ENCODE measurements at regions not wholly inside any gene's neighbourhood (a gene's known extent, or its start where the extent isn't known, plus 50 kb on each side); places are given as distances from the start of the nearest gene placed in this dataset.
A peak's percentile ranks its signal among the peaks of the same experiment; 100 is the strongest.

DNA sequence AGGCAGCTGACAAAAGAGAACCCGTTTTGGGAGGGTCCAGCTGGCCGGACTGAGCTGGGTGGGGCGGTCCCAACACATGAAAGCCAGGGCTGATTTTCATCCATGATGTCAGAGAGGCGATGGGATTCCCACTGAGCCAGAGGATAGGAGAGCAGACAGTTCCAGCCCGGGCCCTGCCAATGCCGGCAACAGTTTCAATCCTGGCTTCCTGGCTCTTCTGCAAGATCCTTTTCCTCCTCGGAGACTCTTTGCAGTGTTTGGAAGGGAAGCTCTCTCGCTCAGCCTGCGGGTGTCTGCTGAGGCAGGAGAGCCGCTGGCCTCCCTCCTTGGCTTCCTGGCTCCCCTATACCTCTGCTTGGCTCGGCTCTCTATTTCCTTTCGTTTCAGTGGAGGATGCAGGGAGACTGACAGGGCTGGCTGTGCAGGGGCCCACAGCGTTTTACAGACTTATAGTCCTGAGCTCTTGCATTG lies 145.5 kb upstream of the SOX9 start:
- H3K36me3 Mint-ChIP-seq (ENCODE audit: low read depth) = no peaks in the 10 kb centered on the region
- no peak overlapping the region for H3K4me3 Mint-ChIP-seq
- TF ChIP-seq, protein P1, sequence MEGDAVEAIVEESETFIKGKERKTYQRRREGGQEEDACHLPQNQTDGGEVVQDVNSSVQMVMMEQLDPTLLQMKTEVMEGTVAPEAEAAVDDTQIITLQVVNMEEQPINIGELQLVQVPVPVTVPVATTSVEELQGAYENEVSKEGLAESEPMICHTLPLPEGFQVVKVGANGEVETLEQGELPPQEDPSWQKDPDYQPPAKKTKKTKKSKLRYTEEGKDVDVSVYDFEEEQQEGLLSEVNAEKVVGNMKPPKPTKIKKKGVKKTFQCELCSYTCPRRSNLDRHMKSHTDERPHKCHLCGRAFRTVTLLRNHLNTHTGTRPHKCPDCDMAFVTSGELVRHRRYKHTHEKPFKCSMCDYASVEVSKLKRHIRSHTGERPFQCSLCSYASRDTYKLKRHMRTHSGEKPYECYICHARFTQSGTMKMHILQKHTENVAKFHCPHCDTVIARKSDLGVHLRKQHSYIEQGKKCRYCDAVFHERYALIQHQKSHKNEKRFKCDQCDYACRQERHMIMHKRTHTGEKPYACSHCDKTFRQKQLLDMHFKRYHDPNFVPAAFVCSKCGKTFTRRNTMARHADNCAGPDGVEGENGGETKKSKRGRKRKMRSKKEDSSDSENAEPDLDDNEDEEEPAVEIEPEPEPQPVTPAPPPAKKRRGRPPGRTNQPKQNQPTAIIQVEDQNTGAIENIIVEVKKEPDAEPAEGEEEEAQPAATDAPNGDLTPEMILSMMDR (IDR thresholded peaks at IDR 0.05) = no peak
- peaks cover 1% of the 10 kb centered on the region for H3K9me3 Mint-ChIP-seq
- ATAC-seq (no peak), DNase-seq (no peak)
- no peaks in the 10 kb centered on the region for H3K4me1 Mint-ChIP-seq (ENCODE audit: low read depth)
- no peak overlapping the region for H3K27ac Mint-ChIP-seq
- POLR2A ChIA-PET = no interaction called here
- CTCF ChIA-PET = no interaction called here
- intact Hi-C loops (cut with micrococcal nuclease) = no loop called here
- H3K27me3 Mint-ChIP-seq = peaks cover 3% of the 10 kb centered on the region

DNA sequence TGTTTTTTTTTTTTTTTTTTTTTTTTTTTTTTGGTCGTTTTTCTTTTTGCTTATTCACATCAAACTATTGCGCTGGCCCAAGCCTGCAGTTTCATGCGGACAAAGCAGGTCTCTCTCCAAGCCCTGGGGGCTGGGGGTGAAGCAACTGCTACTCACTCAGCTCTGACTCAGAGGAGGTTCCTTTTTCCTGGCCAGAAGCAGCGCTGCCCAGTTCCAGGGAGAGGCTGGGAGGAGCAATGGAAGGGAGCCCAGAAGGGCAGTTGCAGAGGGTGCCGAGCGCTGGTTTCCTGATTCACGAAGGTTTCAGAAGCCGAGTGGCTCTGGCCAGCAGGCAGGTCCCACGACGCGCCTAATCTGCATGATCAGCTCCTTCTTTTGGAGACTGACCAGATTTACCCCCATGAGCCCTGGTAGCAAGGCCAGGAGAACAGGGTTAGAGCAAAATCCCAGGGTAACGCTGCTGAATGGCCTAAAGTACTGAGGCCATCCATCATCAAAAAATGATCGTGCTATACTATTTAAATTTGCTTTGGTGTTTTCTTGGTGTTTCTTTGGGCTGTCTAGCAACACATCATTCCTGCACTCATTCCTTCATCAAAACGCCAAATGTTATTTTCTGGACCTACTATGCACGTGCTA lies 144.7 kb upstream of the SOX9 start:
- Mint-ChIP-seq H3K36me3 (ENCODE audit: low read depth) (no peaks in the 10 kb centered on the region), H3K4me3 (no peak overlapping the region), H3K4me1 (ENCODE audit: low read depth) (no peaks in the 10 kb centered on the region), H3K27me3 (peaks cover 3% of the 10 kb centered on the region), H3K9me3 (peaks cover 1% of the 10 kb centered on the region), H3K27ac (no peak overlapping the region)
- DNase-seq (no peak), ATAC-seq (no peak)
- ChIA-PET POLR2A (no interaction called here), CTCF (no interaction called here)
- TF ChIP-seq, protein P1 (IDR thresholded peaks at IDR 0.05) = no peak
- intact Hi-C loops (cut with micrococcal nuclease) = no loop called here

DNA sequence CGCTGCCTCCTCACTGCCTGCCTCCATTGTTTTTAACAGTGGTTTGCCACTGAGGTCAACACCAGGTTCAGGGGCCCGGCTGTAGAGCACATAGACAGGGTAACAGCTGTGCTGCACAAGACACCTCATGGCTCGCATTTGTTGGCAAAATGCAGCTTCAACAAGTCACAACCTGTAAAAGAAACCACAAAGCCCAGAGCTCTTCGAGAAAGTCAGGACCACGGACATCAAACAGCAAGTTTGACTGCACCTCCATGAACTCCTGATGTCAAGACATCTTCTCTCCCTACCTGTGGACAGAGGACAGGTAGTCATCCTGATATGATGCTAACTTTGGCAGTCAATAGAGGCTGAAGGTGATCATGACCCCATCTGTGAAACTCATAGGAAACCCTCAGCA lies 142.4 kb upstream of the SOX9 start:
- H3K36me3 Mint-ChIP-seq (ENCODE audit: low read depth) = no peaks in the 10 kb centered on the region
- H3K4me3 Mint-ChIP-seq = no peak overlapping the region
- H3K27me3 Mint-ChIP-seq = peaks cover 3% of the 10 kb centered on the region
- no peaks in the 10 kb centered on the region for H3K4me1 Mint-ChIP-seq (ENCODE audit: low read depth)
- ChIA-PET CTCF (no interaction called here), POLR2A (no interaction called here)
- no peak for ATAC-seq
- DNase-seq = no peak
- H3K27ac Mint-ChIP-seq = no peak overlapping the region
- TF ChIP-seq, protein P1 (IDR thresholded peaks at IDR 0.05) = no peak
- intact Hi-C loops (cut with micrococcal nuclease) = no loop called here
- peaks cover 1% of the 10 kb centered on the region for H3K9me3 Mint-ChIP-seq

DNA sequence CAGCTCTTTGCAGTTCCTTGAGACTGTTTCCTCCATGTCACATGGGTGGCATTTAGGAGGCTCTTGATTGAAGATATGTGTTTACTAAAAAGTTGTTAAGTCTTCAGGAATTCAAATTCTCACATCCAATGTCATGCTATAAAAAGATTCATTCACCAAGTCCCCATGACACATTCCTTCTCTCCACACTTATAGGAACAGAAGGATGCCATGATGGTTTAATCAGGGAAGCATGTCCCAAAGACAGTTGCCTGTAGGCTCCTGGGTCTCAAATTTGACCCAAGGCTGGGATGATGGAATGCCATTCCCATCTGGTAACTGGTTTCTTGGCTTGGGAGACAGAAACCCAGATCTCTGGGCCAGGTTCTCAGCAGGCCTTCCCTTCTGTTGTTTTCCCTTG lies 140.6 kb upstream of the SOX9 start:
- TF ChIP-seq, protein P1 (IDR thresholded peaks at IDR 0.05) = no peak

DNA sequence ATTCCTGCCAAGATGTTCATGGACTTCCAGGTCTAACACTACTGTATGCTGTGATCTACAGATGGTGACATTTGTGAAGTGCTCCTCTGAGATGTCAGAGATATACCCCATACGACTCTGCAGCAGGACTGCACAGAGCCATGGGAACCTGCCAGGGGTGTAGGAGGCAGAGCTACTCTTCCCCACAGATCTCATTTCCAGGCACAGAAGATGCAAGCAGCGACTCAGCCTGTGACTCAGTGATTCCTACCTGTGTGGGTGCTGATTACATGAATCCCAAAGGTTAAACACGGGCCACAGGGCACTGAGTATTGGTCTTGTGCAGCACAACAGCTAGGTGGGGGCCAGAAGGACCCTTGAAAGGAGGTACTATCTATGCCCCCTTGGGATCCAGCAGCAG lies 137.0 kb upstream of the SOX9 start:
- ChIA-PET POLR2A (no interaction called here), CTCF (no interaction called here)
- Mint-ChIP-seq H3K9me3 (peaks cover 1% of the 10 kb centered on the region), H3K4me3 (no peak overlapping the region), H3K36me3 (ENCODE audit: low read depth) (no peaks in the 10 kb centered on the region), H3K27me3 (no peaks in the 10 kb centered on the region), H3K4me1 (ENCODE audit: low read depth) (peaks cover 4% of the 10 kb centered on the region), H3K27ac (no peak overlapping the region)
- intact Hi-C loops (cut with micrococcal nuclease) = no loop called here
- TF ChIP-seq, protein P1 (IDR thresholded peaks at IDR 0.05) = no peak
- ATAC-seq = peak; percentile 47
- peak; percentile 44 for DNase-seq

More for the DNA sequence above, 140.6 kb upstream of the SOX9 start:
- DNase-seq = no peak
- ChIA-PET POLR2A (no interaction called here), CTCF (no interaction called here)
- intact Hi-C loops (cut with micrococcal nuclease) = no loop called here
- ATAC-seq = no peak
- no peak overlapping the region for H3K4me3 Mint-ChIP-seq
- no peak overlapping the region for H3K27ac Mint-ChIP-seq
- H3K27me3 Mint-ChIP-seq = peaks cover 1% of the 10 kb centered on the region
- no peaks in the 10 kb centered on the region for H3K4me1 Mint-ChIP-seq (ENCODE audit: low read depth)
- no peaks in the 10 kb centered on the region for H3K36me3 Mint-ChIP-seq (ENCODE audit: low read depth)
- peaks cover 1% of the 10 kb centered on the region for H3K9me3 Mint-ChIP-seq

All from activated CD8-positive, alpha-beta T cell treated with anti-CD3 and anti-CD28 coated beads for 36 hours (primary cell).